Fibroblast of mammary gland (primary cell): ENCODE measurements at regions not wholly inside any gene's neighbourhood (a gene's known extent, or its start where the extent isn't known, plus 50 kb on each side); places are given as distances from the start of the nearest gene placed in this dataset.

Source experiments
- DNase-seq: peaks from one replicate; pipeline ENCODE4 v3.0.0-alpha.2; 2010; ENCODE audit warnings: low read depth
- H3K4me3 ChIP-seq: 2 replicates; pipeline ENCODE4 v1.5.1; 2011; ENCODE audit warnings: low read depth, mild to moderate bottlenecking, low read length, moderate library complexity; ENCODE audit not compliant: control insufficient read depth
- CTCF ChIP-seq: conservative IDR thresholded peaks from 2 replicates; pipeline ENCODE4 v1.5.1; 2011; ENCODE audit warnings: low read depth, low read length, inconsistent platforms; ENCODE audit not compliant: control insufficient read depth, insufficient read depth

DNA sequence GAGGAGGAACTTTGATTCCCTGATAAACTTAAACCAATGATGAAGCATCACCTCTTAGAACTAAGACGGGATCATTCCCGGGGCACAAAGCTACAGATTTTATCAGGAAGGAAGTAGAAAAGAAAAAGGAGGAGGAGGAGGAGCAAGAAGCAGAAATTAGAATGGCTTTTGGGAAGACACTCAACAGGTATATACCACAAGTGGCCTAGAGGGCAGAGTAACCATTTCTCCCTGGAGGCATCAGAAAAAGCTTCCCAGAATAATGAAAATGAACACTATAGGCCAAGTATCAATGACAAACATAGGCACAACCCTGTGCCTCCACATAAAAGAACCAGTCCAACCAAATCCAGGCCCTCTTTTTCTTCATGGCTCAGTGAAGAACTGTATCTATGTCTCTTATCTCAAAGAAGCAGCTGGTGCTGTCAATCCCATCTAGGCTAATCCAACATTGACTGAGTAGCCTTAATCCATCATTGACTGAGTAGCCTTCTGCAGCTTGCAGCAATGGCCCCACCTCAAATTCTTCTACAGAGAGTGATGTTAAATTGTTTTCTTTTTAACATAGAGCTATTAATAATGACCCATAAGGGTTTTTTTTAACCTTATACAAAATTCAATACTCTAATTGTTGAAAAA, 178.8 kb upstream of the KIF2A start:
- no peak for DNase-seq
- H3K4me3 ChIP-seq: no peak overlapping the region
- TF ChIP-seq CTCF: no peak

DNA sequence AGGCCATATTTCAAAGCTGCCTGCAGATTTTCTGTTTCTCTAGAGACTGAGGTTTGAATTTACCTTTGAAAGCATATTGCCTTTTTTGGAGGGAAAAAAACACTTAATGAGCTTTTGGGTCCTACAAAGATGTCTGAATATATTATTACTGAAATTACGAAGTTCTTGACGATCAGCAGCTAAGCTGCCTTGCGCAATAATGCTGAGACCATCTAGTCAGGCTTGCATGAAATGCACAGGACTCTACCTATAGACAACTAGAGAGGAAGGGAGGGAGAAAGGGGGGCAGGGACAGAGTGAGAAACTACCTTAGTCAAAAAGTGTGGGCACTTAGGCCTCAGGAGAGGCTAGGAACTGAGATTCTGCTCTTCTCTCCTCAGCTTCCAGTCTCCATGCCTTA, 175.9 kb upstream of the KIF2A start:
- no peak for DNase-seq
- TF ChIP-seq CTCF: no peak
- H3K4me3 ChIP-seq: no peak overlapping the region

DNA sequence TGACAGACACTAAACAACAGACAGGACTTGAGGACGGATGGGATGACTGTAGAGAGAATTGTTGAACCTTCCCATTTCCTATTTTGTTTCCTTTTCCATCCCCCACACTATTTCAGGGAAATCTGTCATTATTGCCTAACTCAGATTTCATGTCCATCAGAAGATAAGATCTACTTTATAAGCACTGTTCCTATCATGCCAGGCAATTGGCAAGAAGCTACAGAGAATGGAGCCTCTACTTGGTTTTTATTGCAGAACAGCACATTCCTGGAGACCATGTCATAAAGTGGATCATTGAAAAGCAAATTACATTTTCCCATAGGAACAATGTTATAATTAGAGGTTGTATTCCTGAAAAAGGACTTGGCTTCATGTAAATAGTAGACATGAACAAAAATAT, 173.7 kb upstream of the KIF2A start:
- DNase-seq: no peak
- TF ChIP-seq CTCF: no peak
- no peak overlapping the region for H3K4me3 ChIP-seq

DNA sequence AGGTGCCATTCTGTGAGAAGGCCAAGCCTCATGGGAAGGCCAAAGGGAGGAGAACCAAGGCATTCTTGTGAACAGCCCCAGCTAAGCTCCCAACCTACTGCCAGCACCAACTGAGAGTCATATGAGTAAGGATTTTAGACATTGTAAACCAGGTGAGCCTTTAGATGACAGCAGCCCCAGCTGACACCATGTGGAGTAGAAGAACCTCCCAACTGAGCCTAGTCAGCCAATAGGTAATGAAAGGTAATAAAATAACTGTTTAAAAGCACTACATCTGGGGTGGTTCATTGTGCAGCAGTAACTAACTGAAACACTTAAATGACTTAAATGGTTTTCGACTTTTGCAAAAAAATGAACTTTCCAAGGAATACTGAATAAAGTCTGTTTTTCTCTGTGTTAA, 172.6 kb upstream of the KIF2A start:
- TF ChIP-seq CTCF: no peak
- no peak for DNase-seq
- no peak overlapping the region for H3K4me3 ChIP-seq

DNA sequence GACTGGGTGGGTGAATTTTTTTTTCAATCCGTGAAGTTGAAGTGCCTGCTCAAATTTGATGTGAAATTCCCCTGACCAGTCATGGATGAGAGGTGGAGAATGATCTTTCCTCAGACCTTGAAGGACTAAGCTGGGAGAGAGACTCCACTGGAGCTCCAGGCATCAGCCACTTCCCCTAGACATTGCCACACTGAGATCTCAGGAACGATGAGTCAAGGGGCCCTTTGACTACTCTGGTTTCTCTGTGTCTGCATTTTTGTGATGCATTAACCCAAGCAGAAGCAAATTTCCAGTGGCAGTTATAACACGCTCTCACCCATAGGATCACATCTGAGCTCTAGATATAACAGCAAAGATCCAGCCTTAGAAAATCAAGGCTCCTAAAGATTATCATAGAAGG, 171.2 kb upstream of the KIF2A start:
- no peak for TF ChIP-seq CTCF
- no peak for DNase-seq
- no peak overlapping the region for H3K4me3 ChIP-seq

DNA sequence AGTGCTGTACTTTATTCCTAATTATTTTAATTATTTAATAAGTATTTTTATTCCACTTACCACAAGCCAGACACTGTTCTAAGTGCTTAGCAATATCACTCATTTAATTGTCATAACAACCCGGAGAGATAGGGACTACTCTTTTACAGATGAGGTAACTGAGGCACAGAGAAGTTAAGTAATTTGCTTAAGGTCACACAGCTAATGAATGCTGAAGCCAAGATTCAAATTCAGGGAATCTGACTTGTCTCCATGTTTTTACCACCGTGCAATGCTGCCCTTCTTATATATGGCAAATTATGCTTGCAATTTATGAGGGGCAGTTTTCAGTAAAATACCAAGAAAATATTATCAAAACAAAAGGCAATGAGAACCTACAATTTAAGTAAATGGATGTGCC, 168.4 kb upstream of the KIF2A start:
- H3K4me3 ChIP-seq: no peak overlapping the region
- DNase-seq: no peak
- TF ChIP-seq CTCF: no peak

GRCh38 chr5:62138607-62139006, 167.4 kb upstream of the KIF2A start:
- H3K4me3 ChIP-seq: no peak overlapping the region
- no peak for DNase-seq
- TF ChIP-seq CTCF: no peak
